Sigmoid colon (tissue), 6 donors: ENCODE measurements at regions not wholly inside any gene's neighbourhood (a gene's known extent, or its start where the extent isn't known, plus 50 kb on each side); places are given as distances from the start of the nearest gene placed in this dataset.

Source experiments
- DNase-seq: peaks from one replicate; pipeline ENCODE4 v3.0.0-alpha.2; 2019
- H3K27ac ChIP-seq, 4 donors: fragments of 200-600 bp; sonication (generic); one replicate each; pipeline ENCODE4 v1.5.1; 2016 to 2019; ENCODE audit warnings: mild to moderate bottlenecking in 1 of 4
- H3K27me3 ChIP-seq, 3 donors: fragments of 200-600 bp; sonication (generic); one replicate each; pipeline ENCODE4 v1.5.1; 2019; ENCODE audit warnings: mild to moderate bottlenecking in 1 of 3
- H3K36me3 ChIP-seq, 4 donors: fragments of 200-600 bp; sonication (generic); one replicate each; pipeline ENCODE4 v1.5.1; 2016 to 2019
- H3K4me1 ChIP-seq, 4 donors: fragments of 200-600 bp; sonication (generic); one replicate each; pipeline ENCODE4 v1.5.1; 2017 to 2019
- H3K4me3 ChIP-seq, 4 donors: fragments of 200-600 bp; sonication (generic); one replicate each; pipeline ENCODE4 v1.5.1; 2017 to 2019; ENCODE audit warnings: mild to moderate bottlenecking in 2 of 4, moderate library complexity in 1 of 4
- H3K9me3 ChIP-seq, 4 donors: fragments of 200-600 bp in 3 of 4; sonication (generic) in 3 of 4; one replicate each; pipeline versions ENCODE4 v1.5.1 to v1.6.1; 2013 to 2019
- EP300 ChIP-seq, 4 donors: sonication (generic); formaldehyde crosslinking; IDR thresholded peaks; one replicate each; pipeline ENCODE4 v1.6.1; 2017; ENCODE audit warnings: antibody characterized with exemption in 4 of 4
- POLR2A ChIP-seq, 2 donors: fragments of 450-650 bp; IDR thresholded peaks; one replicate each; pipeline ENCODE4 v1.6.1; 2016; ENCODE audit warnings: antibody characterized with exemption in 2 of 2, mild to moderate bottlenecking in 2 of 2, moderate library complexity in 2 of 2
- POLR2AphosphoS5 ChIP-seq, 4 donors: sonication (generic); formaldehyde crosslinking; IDR thresholded peaks; one replicate each; pipeline ENCODE4 v1.6.1; 2017; ENCODE audit warnings: antibody characterized with exemption in 4 of 4
- WGBS, 2 donors: extraction: QIAGEN DNeasy Blood & Tissue Kit; methylation state at CpG; one replicate each; pipeline ENCODE4 v1.1.7; 2013; 5-methylcytosine and 5-hydroxymethylcytosine counted together
- intact Hi-C: fragments of 100-400 bp; cut with DNase I; formaldehyde crosslinking; loops from one replicate; pipeline ENCODE4 v1.15.1; 2023
- TF ChIP-seq, protein P1 (sequence below), 4 experiments: fragments of 450-650 bp in 3 of 4; fragments of 200-600 bp in 1 of 4; IDR thresholded peaks; one replicate each; pipeline ENCODE4 v1.5.1; 2016 to 2019; ENCODE audit warnings: antibody characterized with exemption in 4 of 4, mild to moderate bottlenecking in 3 of 4, moderate library complexity in 2 of 4
- donor health status: healthy with polysubstance abuse.
- donor health status: healthy.

- WGBS, 2 donors, result 89% methylated on average over 3 of the region's 3 CpGs
Observed at GRCh38 chr13:44703371-44703770, 127.2 kb upstream of the TSC22D1 start.

GRCh38 chr13:44698066-44698465, 121.9 kb upstream of the TSC22D1 start:
- H3K27ac ChIP-seq, result no peak overlapping the region
- no peak for DNase-seq
- no peak overlapping the region for H3K4me3 ChIP-seq
- H3K27me3 ChIP-seq, result no peaks in the 10 kb centered on the region
- intact Hi-C loops, result no loop called here
- WGBS, 2 donors, result 79 to 90% methylated on average over 7 of the region's 7 CpGs
- no peak for TF ChIP-seq EP300 (IDR thresholded peaks at IDR 0.05)
- TF ChIP-seq POLR2A (IDR thresholded peaks at IDR 0.05), result no peak
- TF ChIP-seq POLR2AphosphoS5 (IDR thresholded peaks at IDR 0.05), result no peak
- no peaks in the 10 kb centered on the region for H3K9me3 ChIP-seq
- no peaks in the 10 kb centered on the region for H3K4me1 ChIP-seq
- no peaks in the 10 kb centered on the region for H3K36me3 ChIP-seq

More at GRCh38 chr13:44703371-44703770, 127.2 kb upstream of the TSC22D1 start:
- no peaks in the 10 kb centered on the region for H3K27me3 ChIP-seq
- intact Hi-C loops, result no loop called here
- H3K9me3 ChIP-seq, result no peaks in the 10 kb centered on the region
- DNase-seq, result no peak
- no peaks in the 10 kb centered on the region for H3K4me1 ChIP-seq
- H3K36me3 ChIP-seq, result no peaks in the 10 kb centered on the region
- no peak overlapping the region for H3K27ac ChIP-seq
- TF ChIP-seq POLR2AphosphoS5 (IDR thresholded peaks at IDR 0.05) (no peak), EP300 (IDR thresholded peaks at IDR 0.05) (no peak)
- H3K4me3 ChIP-seq, result no peak overlapping the region

DNA sequence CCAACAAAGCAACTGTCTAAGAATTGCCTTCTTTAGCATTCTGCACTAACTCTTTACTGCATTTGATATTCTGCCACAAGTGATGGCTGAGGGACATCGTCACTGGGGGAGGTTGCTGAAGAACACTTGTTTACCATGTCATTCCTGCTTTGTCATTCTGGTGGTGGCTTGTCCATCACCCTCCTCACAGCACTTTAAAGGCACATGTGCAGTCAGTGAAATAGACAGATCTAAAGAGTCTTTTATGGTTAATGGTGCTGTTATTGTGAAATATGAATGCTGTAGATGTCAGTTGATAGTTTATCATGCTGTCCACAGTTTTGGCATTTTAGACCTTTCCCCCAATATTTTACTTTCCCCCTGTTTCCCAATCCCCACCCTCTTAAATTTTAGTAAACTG, 120.9 kb upstream of the TSC22D1 start:
- Histone ChIP-seq H3K4me1 (no peaks in the 10 kb centered on the region), H3K4me3 (no peak overlapping the region), H3K36me3 (no peaks in the 10 kb centered on the region), H3K27me3 (no peaks in the 10 kb centered on the region), H3K9me3 (no peaks in the 10 kb centered on the region), H3K27ac (no peak overlapping the region)
- intact Hi-C loops, result no loop called here
- TF ChIP-seq, protein P1, sequence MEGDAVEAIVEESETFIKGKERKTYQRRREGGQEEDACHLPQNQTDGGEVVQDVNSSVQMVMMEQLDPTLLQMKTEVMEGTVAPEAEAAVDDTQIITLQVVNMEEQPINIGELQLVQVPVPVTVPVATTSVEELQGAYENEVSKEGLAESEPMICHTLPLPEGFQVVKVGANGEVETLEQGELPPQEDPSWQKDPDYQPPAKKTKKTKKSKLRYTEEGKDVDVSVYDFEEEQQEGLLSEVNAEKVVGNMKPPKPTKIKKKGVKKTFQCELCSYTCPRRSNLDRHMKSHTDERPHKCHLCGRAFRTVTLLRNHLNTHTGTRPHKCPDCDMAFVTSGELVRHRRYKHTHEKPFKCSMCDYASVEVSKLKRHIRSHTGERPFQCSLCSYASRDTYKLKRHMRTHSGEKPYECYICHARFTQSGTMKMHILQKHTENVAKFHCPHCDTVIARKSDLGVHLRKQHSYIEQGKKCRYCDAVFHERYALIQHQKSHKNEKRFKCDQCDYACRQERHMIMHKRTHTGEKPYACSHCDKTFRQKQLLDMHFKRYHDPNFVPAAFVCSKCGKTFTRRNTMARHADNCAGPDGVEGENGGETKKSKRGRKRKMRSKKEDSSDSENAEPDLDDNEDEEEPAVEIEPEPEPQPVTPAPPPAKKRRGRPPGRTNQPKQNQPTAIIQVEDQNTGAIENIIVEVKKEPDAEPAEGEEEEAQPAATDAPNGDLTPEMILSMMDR (IDR thresholded peaks at IDR 0.05), result no peak
- no peak for TF ChIP-seq EP300 (IDR thresholded peaks at IDR 0.05)
- TF ChIP-seq POLR2AphosphoS5 (IDR thresholded peaks at IDR 0.05), result no peak
- TF ChIP-seq POLR2A (IDR thresholded peaks at IDR 0.05), result no peak
- DNase-seq, result no peak
- WGBS, 2 donors, result 67 to 69% methylated on average over 1 of the region's 1 CpG

DNA sequence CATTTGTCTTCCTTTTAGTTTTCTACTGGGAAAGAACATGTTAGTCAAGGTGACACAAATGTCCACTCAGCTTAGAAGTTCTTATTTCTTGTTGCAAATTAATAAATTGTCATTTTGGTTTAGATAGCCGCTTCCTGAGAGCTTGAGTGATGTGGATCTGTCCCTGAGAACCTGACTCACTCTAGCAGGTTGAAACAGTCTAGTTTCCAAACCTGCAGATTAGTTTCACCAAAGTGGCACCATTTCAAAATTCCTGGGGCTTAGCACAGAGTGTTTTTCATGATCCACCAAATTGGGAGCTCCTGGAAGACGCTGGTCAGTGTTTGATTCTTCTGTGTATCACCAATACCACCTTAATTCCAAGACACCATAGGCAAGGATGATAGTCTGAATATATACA, 119.4 kb upstream of the TSC22D1 start:
- no peaks in the 10 kb centered on the region for H3K36me3 ChIP-seq
- DNase-seq, result no peak
- no peaks in the 10 kb centered on the region for H3K27me3 ChIP-seq
- no peak overlapping the region for H3K27ac ChIP-seq
- intact Hi-C loops, result no loop called here
- TF ChIP-seq, protein P1 (IDR thresholded peaks at IDR 0.05), result no peak
- TF ChIP-seq POLR2AphosphoS5 (IDR thresholded peaks at IDR 0.05) (no peak), POLR2A (IDR thresholded peaks at IDR 0.05) (no peak), EP300 (IDR thresholded peaks at IDR 0.05) (no peak)
- WGBS, 2 donors, result 88 to 89% methylated on average over 2 of the region's 2 CpGs
- H3K4me3 ChIP-seq, result no peak overlapping the region
- no peaks in the 10 kb centered on the region for H3K4me1 ChIP-seq
- H3K9me3 ChIP-seq, result no peaks in the 10 kb centered on the region

- WGBS, 2 donors, result 81 to 85% methylated on average over 6 of the region's 6 CpGs
- Histone ChIP-seq H3K4me3 (no peak overlapping the region), H3K27me3 (no peaks in the 10 kb centered on the region), H3K27ac (no peak overlapping the region), H3K4me1 (no peaks in the 10 kb centered on the region), H3K9me3 (no peaks in the 10 kb centered on the region), H3K36me3 (no peaks in the 10 kb centered on the region)
- DNase-seq, result no peak
- TF ChIP-seq, protein P1 (IDR thresholded peaks at IDR 0.05), result no peak
- TF ChIP-seq POLR2A (IDR thresholded peaks at IDR 0.05), result no peak
- no peak for TF ChIP-seq POLR2AphosphoS5 (IDR thresholded peaks at IDR 0.05)
- no peak for TF ChIP-seq EP300 (IDR thresholded peaks at IDR 0.05)
- intact Hi-C loops, result no loop called here
Observed at GRCh38 chr13:44694842-44695241, 118.7 kb upstream of the TSC22D1 start.

GRCh38 chr13:44694291-44694690, 118.2 kb upstream of the TSC22D1 start:
- no peaks in the 10 kb centered on the region for H3K36me3 ChIP-seq
- DNase-seq, result no peak
- no peaks in the 10 kb centered on the region for H3K27me3 ChIP-seq
- H3K27ac ChIP-seq, result no peak overlapping the region
- intact Hi-C loops, result no loop called here
- H3K9me3 ChIP-seq, result no peaks in the 10 kb centered on the region
- H3K4me3 ChIP-seq, result no peak overlapping the region
- TF ChIP-seq, protein P1 (IDR thresholded peaks at IDR 0.05), result no peak
- no peak for TF ChIP-seq EP300 (IDR thresholded peaks at IDR 0.05)
- TF ChIP-seq POLR2AphosphoS5 (IDR thresholded peaks at IDR 0.05), result no peak
- TF ChIP-seq POLR2A (IDR thresholded peaks at IDR 0.05), result no peak
- H3K4me1 ChIP-seq, result no peaks in the 10 kb centered on the region
